ENCODE measurements at regions not wholly inside any gene's neighbourhood (a gene's known extent, or its start where the extent isn't known, plus 50 kb on each side); places are given as distances from the start of the nearest gene placed in this dataset.

GRCh38 chrX:39897741-39898097, 200.0 kb downstream of the BCOR start:
- WGBS, 2 donors, result 33% methylated on average over 4 of the region's 6 CpGs; no CpG with 5 or more reads in 1 of the 2 donors
- peaks cover 29% of the 10 kb centered on the region for H3K4me1 ChIP-seq
- intact Hi-C loops (cut with DNase I), result no loop called here
- ATAC-seq (peak; percentile 30), DNase-seq (no peak)
- H3K4me3 ChIP-seq, result no peak overlapping the region
- no peaks in the 10 kb centered on the region for H3K27me3 ChIP-seq
- H3K27ac ChIP-seq, result peak overlapping the region; percentile 7 to 76 (median 50)
- TF ChIP-seq CTCF (IDR thresholded peaks at IDR 0.05) (no peak), POLR2A (IDR thresholded peaks at IDR 0.05) (no peak)
- H3K36me3 ChIP-seq (replicated peaks in 1 of 2; ENCODE audit: insufficient read depth in 1 of 2, low read depth in 2 of 2), result no peaks in the 10 kb centered on the region
- no peaks in the 10 kb centered on the region for H3K9me3 ChIP-seq

- Histone ChIP-seq H3K36me3 (replicated peaks in 1 of 2; ENCODE audit: insufficient read depth in 1 of 2, low read depth in 2 of 2) (no peaks in the 10 kb centered on the region), H3K4me1 (peaks cover 29% of the 10 kb centered on the region), H3K27ac (peak overlapping the region in 3 of 4 donors; percentile 7 to 76 (median 70)), H3K4me3 (no peak overlapping the region), H3K9me3 (no peaks in the 10 kb centered on the region), H3K27me3 (no peaks in the 10 kb centered on the region)
- TF ChIP-seq CTCF (IDR thresholded peaks at IDR 0.05) (no peak), POLR2A (IDR thresholded peaks at IDR 0.05) (no peak)
- 10 to 69% methylated on average over 1 to 2 of the region's 2 CpGs for WGBS, 2 donors
- DNase-seq (no peak), ATAC-seq (no peak)
- intact Hi-C loops (cut with DNase I), result no loop called here
Measured at GRCh38 chrX:39898147-39898546, 199.6 kb downstream of the BCOR start.

DNA sequence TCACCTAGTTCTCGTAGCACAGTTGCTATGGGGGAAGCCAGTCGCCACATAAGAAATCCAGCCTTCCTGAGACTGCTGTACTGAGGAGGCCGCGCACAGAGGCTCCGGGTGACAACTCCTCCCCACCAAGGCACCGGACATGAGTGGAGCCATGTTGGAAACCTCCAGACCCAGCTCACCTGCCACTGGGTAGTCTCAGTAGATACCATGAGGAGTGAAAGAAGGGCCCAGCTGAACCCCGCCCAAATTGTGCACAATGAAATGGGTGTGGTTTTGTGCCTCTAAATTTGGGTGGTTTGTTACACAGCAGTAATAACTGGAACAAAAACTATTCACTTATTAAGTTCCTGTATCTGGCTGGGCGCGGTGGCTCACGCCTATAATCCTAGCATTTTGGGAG, 198.7 kb downstream of the BCOR start:
- Histone ChIP-seq H3K4me1 (peaks cover 27% of the 10 kb centered on the region), H3K27me3 (no peaks in the 10 kb centered on the region), H3K4me3 (no peak overlapping the region), H3K36me3 (replicated peaks in 1 of 2; ENCODE audit: insufficient read depth in 1 of 2, low read depth in 2 of 2) (no peaks in the 10 kb centered on the region), H3K9me3 (no peaks in the 10 kb centered on the region), H3K27ac (no peak overlapping the region)
- WGBS, 2 donors, result 90% methylated on average over 10 of the region's 10 CpGs; no CpG with 5 or more reads in 1 of the 2 donors
- ATAC-seq (no peak), DNase-seq (no peak)
- TF ChIP-seq POLR2A (IDR thresholded peaks at IDR 0.05) (no peak), CTCF (IDR thresholded peaks at IDR 0.05) (no peak)
- intact Hi-C loops (cut with DNase I), result no loop called here

- H3K27me3 ChIP-seq, result no peaks in the 10 kb centered on the region
- no peaks in the 10 kb centered on the region for H3K36me3 ChIP-seq (replicated peaks in 1 of 2; ENCODE audit: insufficient read depth in 1 of 2, low read depth in 2 of 2)
- no peaks in the 10 kb centered on the region for H3K9me3 ChIP-seq
- ATAC-seq (no peak), DNase-seq (no peak)
- H3K27ac ChIP-seq, result no peak overlapping the region
- WGBS, 2 donors, result 46 to 58% methylated on average over 15 to 22 of the region's 23 CpGs
- no peak overlapping the region for H3K4me3 ChIP-seq
- TF ChIP-seq POLR2A (IDR thresholded peaks at IDR 0.05) (no peak), CTCF (IDR thresholded peaks at IDR 0.05) (no peak)
- intact Hi-C loops (cut with DNase I), result no loop called here
- peaks cover 23% of the 10 kb centered on the region for H3K4me1 ChIP-seq
Measured at GRCh38 chrX:39899856-39900776, 197.6 kb downstream of the BCOR start.

DNA sequence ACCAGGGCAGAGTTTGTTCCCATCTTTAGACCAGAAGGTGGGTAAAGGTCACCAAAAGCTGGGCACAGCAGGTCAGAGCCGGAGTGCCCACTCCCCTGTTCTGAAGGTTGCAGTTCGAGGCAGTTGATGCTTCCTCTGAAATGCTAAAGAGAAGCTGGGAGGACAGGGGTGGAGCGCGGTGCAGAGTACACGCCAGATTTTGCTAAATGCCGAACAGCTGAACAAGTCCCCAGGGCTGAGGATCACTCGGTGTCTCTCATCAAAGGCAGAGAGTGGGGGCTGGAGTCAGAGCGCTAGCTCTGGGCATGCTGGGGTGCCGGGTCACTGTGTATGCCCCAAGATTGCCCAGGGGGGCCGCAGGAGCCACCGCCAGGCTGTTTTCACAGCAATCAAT, 197.0 kb downstream of the BCOR start:
- Histone ChIP-seq H3K36me3 (replicated peaks in 1 of 2; ENCODE audit: insufficient read depth in 1 of 2, low read depth in 2 of 2) (no peaks in the 10 kb centered on the region), H3K27me3 (no peaks in the 10 kb centered on the region), H3K27ac (no peak overlapping the region), H3K9me3 (no peaks in the 10 kb centered on the region), H3K4me3 (no peak overlapping the region), H3K4me1 (peaks cover 21% of the 10 kb centered on the region)
- DNase-seq (no peak), ATAC-seq (no peak)
- no peak for TF ChIP-seq POLR2A (IDR thresholded peaks at IDR 0.05)
- TF ChIP-seq CTCF (IDR thresholded peaks at IDR 0.05), result no peak
- WGBS, 2 donors, result 20% methylated on average over 7 of the region's 11 CpGs; no CpG with 5 or more reads in 1 of the 2 donors
- intact Hi-C loops (cut with DNase I), result no loop called here

Data from body of pancreas (tissue), 4 donors.